PC-9 (cell line): ENCODE measurements at regions not wholly inside any gene's neighbourhood (a gene's known extent, or its start where the extent isn't known, plus 50 kb on each side); places are given as distances from the start of the nearest gene placed in this dataset.

ENCODE experiments used
- CTCF ChIP-seq: fragments of 200-600 bp; sonication (generic); conservative IDR thresholded peaks from 2 replicates; pipeline ENCODE4 v1.6.1; 2017; ENCODE audit warnings: mixed run types, antibody characterized with exemption, mild to moderate bottlenecking, moderate library complexity
- EZH2 ChIP-seq: fragments of 200-600 bp; sonication (generic); IDR thresholded peaks from 2 replicates; pipeline ENCODE4 v1.8.0; 2017; ENCODE audit warnings: antibody characterized with exemption, low read depth

GRCh38 chr22:48478529-48479265, 1349.0 kb downstream of the BRD1 start:
- no peak for TF ChIP-seq CTCF
- no peak for TF ChIP-seq EZH2
